GM12878 (cell line): ENCODE measurements at regions not wholly inside any gene's neighbourhood (a gene's known extent, or its start where the extent isn't known, plus 50 kb on each side); places are given as distances from the start of the nearest gene placed in this dataset.

ENCODE experiments used
- ATAC-seq: fragments of 200-7000 bp; cut with Tn5 transposase; 3 replicates; pipeline ENCODE4 v1.9.1; 2020; ENCODE audit warnings: mild to moderate bottlenecking, moderate library complexity
- BruUV-seq: library from RNA; stranded (reverse); fragments of 400-500 nt; replicated peaks from 2 replicates; lab custom pipeline; 2021; lab: Mats Ljungman, UMichigan
- CTCF ChIA-PET: fragments of 300-600 bp; sonication (Branson Sonifier 250); formaldehyde crosslinking; extraction: SDS; loops from one replicate; lab custom pipeline; 2021; ENCODE audit warnings: inconsistent platforms; lab: Yijun Ruan, JAX
- POLR2A ChIA-PET: fragments of 350-600 bp; formaldehyde crosslinking; extraction: SDS; loops from one replicate; lab custom pipeline; 2021; ENCODE audit warnings: inconsistent platforms; lab: Charles Lee
- RAD21 ChIA-PET: fragments of 300-600 bp; sonication (Branson Sonifier 250); formaldehyde crosslinking; loops from one replicate; lab custom pipeline; 2023; ENCODE audit warnings: antibody characterized with exemption; ENCODE audit not compliant: unreplicated experiment; lab: Charles Lee
- SMC1A ChIA-PET: fragments of 300-600 bp; sonication (Branson Sonifier 250); formaldehyde crosslinking; loops from one replicate; lab custom pipeline; 2023; ENCODE audit not compliant: unreplicated experiment, uncharacterized antibody; lab: Charles Lee
- DNase-seq: peaks from one replicate; pipeline ENCODE4 v3.0.0-alpha.2; 2011; ENCODE audit warnings: low read depth, low spot score
- FAIRE-seq: peaks from 3 replicates; lab custom pipeline; 2011; peaks lifted over from hg19 to GRCh38; lab: Jason Lieb, UNC
- H2AFZ ChIP-seq: 2 replicates; pipeline ENCODE4 v1.6.0; 2011; ENCODE audit warnings: low read depth, low read length, control low read depth; ENCODE audit not compliant: control insufficient read depth
- H3K27ac ChIP-seq: 2 replicates; pipeline ENCODE4 v1.5.1; 2011; ENCODE audit warnings: control low read depth; ENCODE audit not compliant: control insufficient read depth, insufficient read depth
- H3K27me3 ChIP-seq, 2 experiments: replicated peaks in 1 of 2; 2 replicates each; pipeline versions ENCODE4 v1.6.0 to v1.6.1; 2011; ENCODE audit warnings: low read length in 1 of 2; ENCODE audit not compliant: control insufficient read depth in 2 of 2, insufficient read depth in 2 of 2
- H3K36me3 ChIP-seq, 2 experiments: 2 replicates each; pipeline ENCODE4 v1.5.1; 2011; ENCODE audit warnings: low read length in 1 of 2; ENCODE audit not compliant: control insufficient read depth in 2 of 2, insufficient read depth in 2 of 2
- H3K4me1 ChIP-seq: 2 replicates; pipeline ENCODE4 v1.6.1; 2011; ENCODE audit warnings: mild to moderate bottlenecking, low read length, moderate library complexity, mixed read lengths; ENCODE audit not compliant: control insufficient read depth, insufficient read depth
- H3K4me2 ChIP-seq: 2 replicates; pipeline ENCODE4 v1.6.0; 2011; ENCODE audit warnings: control low read depth; ENCODE audit not compliant: control insufficient read depth, insufficient read depth
- H3K4me3 ChIP-seq: fragments of 200-600 bp; sonication (generic); 2 replicates; pipeline ENCODE4 v1.5.1; 2016
- H3K79me2 ChIP-seq: 2 replicates; pipeline ENCODE4 v1.6.0; 2011; ENCODE audit warnings: low read length; ENCODE audit not compliant: control insufficient read depth, insufficient read depth
- H3K9ac ChIP-seq: 2 replicates; pipeline ENCODE4 v1.8.0; 2011; ENCODE audit warnings: low read length, control low read depth, mixed read lengths; ENCODE audit not compliant: control insufficient read depth, insufficient read depth
- H3K9me3 ChIP-seq: replicated peaks from 3 replicates; pipeline ENCODE4 v1.5.1; 2011; ENCODE audit warnings: mild to moderate bottlenecking, low read length; ENCODE audit not compliant: control insufficient read depth, insufficient read depth
- H4K20me1 ChIP-seq: 2 replicates; pipeline ENCODE4 v1.6.0; 2011; ENCODE audit not compliant: control insufficient read depth, insufficient read depth
- ATF7 ChIP-seq: fragments of 450-650 bp; IDR thresholded peaks from 2 replicates; pipeline ENCODE4 v1.6.1; 2016; ENCODE audit warnings: low read depth, mild to moderate bottlenecking
- BACH1 ChIP-seq: fragments of 450-650 bp; IDR thresholded peaks from 2 replicates; pipeline ENCODE4 v1.6.1; 2017; ENCODE audit warnings: mild to moderate bottlenecking, borderline replicate concordance
- BMI1 ChIP-seq: fragments of 450-650 bp; IDR thresholded peaks from 2 replicates; pipeline ENCODE4 v1.6.1; 2016; ENCODE audit warnings: mild to moderate bottlenecking, moderate library complexity, borderline replicate concordance
- DPF2 ChIP-seq: fragments of 450-650 bp; IDR thresholded peaks from 2 replicates; pipeline ENCODE4 v1.6.1; 2017; ENCODE audit warnings: mild to moderate bottlenecking
- FOXK2 ChIP-seq: fragments of 450-650 bp; IDR thresholded peaks from 2 replicates; pipeline ENCODE4 v1.6.1; 2017; ENCODE audit warnings: mild to moderate bottlenecking, moderate library complexity
- HDAC2 ChIP-seq: fragments of 200-600 bp; sonication (generic); IDR thresholded peaks from 2 replicates; pipeline ENCODE4 v1.6.1; 2017
- RCOR1 ChIP-seq: conservative IDR thresholded peaks from 2 replicates; pipeline ENCODE4 v1.6.1; 2012; ENCODE audit warnings: low read depth, low read length, improper control_type of control experiment
- TBL1XR1 ChIP-seq: IDR thresholded peaks from 2 replicates; pipeline ENCODE4 v1.6.1; 2012; ENCODE audit warnings: low read depth, low read length, improper control_type of control experiment
- WGBS: methylation state at CpG from one replicate; pipeline ENCODE4 v1.1.6; 2016; ENCODE audit warnings: low lambda C conversion rate; ENCODE audit not compliant: insufficient replicate concordance, insufficient coverage; ENCODE audit errors: missing lambda C conversion rate; 5-methylcytosine and 5-hydroxymethylcytosine counted together
- in situ Hi-C: fragments of 300-500 bp; cut with MboI; formaldehyde crosslinking; loops from 9 replicates; pipeline ENCODE4 v1.14.3; 2018; ENCODE audit warnings: mixed read lengths
- intact Hi-C: fragments of 100-400 bp; cut with micrococcal nuclease; formaldehyde crosslinking; loops from one replicate; pipeline ENCODE4 v1.14.2; 2022; ENCODE audit not compliant: unreplicated experiment

DNA sequence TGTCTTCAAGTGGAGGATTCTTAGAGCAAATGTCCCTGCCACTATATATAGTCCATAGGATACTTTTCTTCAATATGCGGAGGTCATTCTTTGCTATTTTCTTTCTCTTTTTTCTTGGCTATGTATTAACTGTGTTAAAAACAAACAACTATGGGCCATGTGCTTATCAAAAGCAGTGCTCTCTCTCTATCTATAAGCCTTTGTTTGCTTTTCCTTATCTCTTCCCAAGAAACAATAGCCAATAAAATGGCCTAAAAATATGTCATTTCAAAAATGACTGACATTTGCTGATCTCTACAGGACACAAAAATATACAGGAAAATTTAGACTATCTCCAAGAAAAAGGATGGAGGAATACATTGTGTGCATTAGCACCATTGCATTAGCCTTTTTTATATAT is 212.1 kb downstream of the MAF start:
- ATAC-seq (no peak), FAIRE-seq (no peak), DNase-seq (no peak)
- Histone ChIP-seq H3K4me2 (no peak overlapping the region), H3K9ac (no peak overlapping the region), H3K27me3 (no peaks in the 10 kb centered on the region; a peak in 1 of 4 replicates), H3K4me3 (no peak overlapping the region), H2AFZ (no peak overlapping the region), H3K9me3 (no peaks in the 10 kb centered on the region), H3K79me2 (no peaks in the 10 kb centered on the region), H4K20me1 (no peaks in the 10 kb centered on the region; the same call in 1 of the 2 replicates), H3K27ac (no peak overlapping the region), H3K4me1 (no peaks in the 10 kb centered on the region), H3K36me3 (no peaks in the 10 kb centered on the region)
- no peak for TF ChIP-seq RCOR1
- TF ChIP-seq ATF7: no peak
- no peak for TF ChIP-seq FOXK2
- no peak for TF ChIP-seq DPF2
- no peak for TF ChIP-seq BACH1
- no peak for TF ChIP-seq TBL1XR1
- TF ChIP-seq BMI1: no peak
- ChIA-PET POLR2A (no interaction called here), CTCF (no interaction called here), SMC1A (no interaction called here), RAD21 (no interaction called here)
- no TSS peak for BruUV-seq
- 100% methylated on average over 1 of the region's 1 CpG for WGBS
- intact Hi-C loops: no loop called here
- in situ Hi-C loops: no loop called here

DNA sequence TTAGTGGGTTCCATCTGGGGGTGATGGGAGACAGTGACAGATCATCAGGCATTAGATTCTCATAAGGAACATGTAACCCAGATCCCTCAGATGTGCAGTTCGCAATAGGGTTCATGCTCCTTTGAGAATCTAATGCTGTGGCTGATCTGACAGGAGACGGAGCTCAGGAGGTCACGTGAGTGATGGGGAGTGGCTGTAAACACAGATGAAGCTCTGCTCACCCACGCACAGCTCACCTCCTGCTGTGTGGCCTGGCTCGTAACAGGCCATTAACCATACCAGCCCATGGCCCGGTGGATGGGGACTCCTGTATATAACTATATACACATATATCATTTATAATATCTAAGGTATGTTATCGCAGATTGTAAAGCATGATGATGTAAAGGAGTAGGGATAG is 214.2 kb downstream of the MAF start:
- WGBS: 48% methylated on average over 7 of the region's 7 CpGs
- ChIA-PET SMC1A (no interaction called here), CTCF (no interaction called here), RAD21 (no interaction called here), POLR2A (no interaction called here)
- no peak for FAIRE-seq
- Histone ChIP-seq H3K4me1 (no peaks in the 10 kb centered on the region), H3K4me3 (no peak overlapping the region), H3K36me3 (no peaks in the 10 kb centered on the region), H3K9ac (no peak overlapping the region), H3K79me2 (no peaks in the 10 kb centered on the region), H3K27ac (no peak overlapping the region), H2AFZ (no peak overlapping the region), H4K20me1 (no peaks in the 10 kb centered on the region), H3K4me2 (no peak overlapping the region), H3K27me3 (no peaks in the 10 kb centered on the region), H3K9me3 (no peaks in the 10 kb centered on the region)
- no peak for DNase-seq
- no peak for TF ChIP-seq HDAC2
- ATAC-seq: no peak
- intact Hi-C loops (no loop called here), in situ Hi-C loops (no loop called here)
- no TSS peak for BruUV-seq
